Kidney (tissue), 13 donors: ENCODE measurements at regions not wholly inside any gene's neighbourhood (a gene's known extent, or its start where the extent isn't known, plus 50 kb on each side); places are given as distances from the start of the nearest gene placed in this dataset.

Source experiments
- DNase-seq, 5 donors: peaks; one replicate each; pipeline ENCODE4 v3.0.0-alpha.2; 2013 to 2020
- FAIRE-seq: peaks from 2 replicates; lab custom pipeline; 2012; peaks lifted over from hg19 to GRCh38; lab: Jason Lieb, UNC
- H3K27ac ChIP-seq, 2 donors: one replicate each; pipeline ENCODE4 v1.7.0; 2013; ENCODE audit warnings: low read depth in 2 of 2, low read length in 2 of 2, inconsistent platforms in 1 of 2
- H3K27me3 ChIP-seq: one replicate; pipeline ENCODE4 v1.7.1; 2013; ENCODE audit warnings: low read length, inconsistent platforms; ENCODE audit not compliant: control insufficient read depth, insufficient read depth
- H3K36me3 ChIP-seq, 3 donors: one replicate each; pipeline versions ENCODE4 v1.7.0 to v1.7.1; 2013; ENCODE audit warnings: low read length in 3 of 3, control low read depth in 1 of 3, inconsistent platforms in 1 of 3; ENCODE audit not compliant: insufficient read depth in 3 of 3, control insufficient read depth in 2 of 3
- H3K4me1 ChIP-seq, 3 donors: one replicate each; pipeline versions ENCODE4 v1.7.0 to v1.7.1; 2013; ENCODE audit warnings: low read length in 3 of 3, inconsistent platforms in 1 of 3, low read depth in 1 of 3; ENCODE audit not compliant: control insufficient read depth in 2 of 3, insufficient read depth in 2 of 3
- H3K4me3 ChIP-seq, 3 donors: one replicate each; pipeline versions ENCODE4 v1.7.0 to v1.8.1; 2013; ENCODE audit warnings: low read length in 3 of 3, control low read depth in 1 of 3, inconsistent platforms in 1 of 3
- H3K9ac ChIP-seq, 3 donors: one replicate each; pipeline versions ENCODE4 v1.7.0 to v1.7.1; 2013; ENCODE audit warnings: low read length in 3 of 3, control low read depth in 1 of 3, inconsistent platforms in 1 of 3
- H3K9me3 ChIP-seq, 3 donors: one replicate each; pipeline versions ENCODE4 v1.7.0 to v1.7.1; 2013; ENCODE audit warnings: low read length in 3 of 3, control low read depth in 1 of 3, inconsistent platforms in 1 of 3; ENCODE audit not compliant: control insufficient read depth in 2 of 3, insufficient read depth in 1 of 3
- CTCF ChIP-seq: IDR thresholded peaks from 3 replicates; pipeline ENCODE4 v1.5.1; 2012; ENCODE audit warnings: mild to moderate bottlenecking, moderate library complexity, borderline replicate concordance; ENCODE audit not compliant: insufficient read depth; ENCODE audit errors: extremely low read depth
- intact Hi-C: fragments of 100-400 bp; cut with DNase I; formaldehyde crosslinking; loops from one replicate; pipeline ENCODE4 v1.11.1; 2022
- donor health status: control.
- donor health status: control.
- donor health status: control.
- donor health status: control.
- donor health status: control.
- donor health status: DM: yes; HTN: yes; CAD: no.
- donor health status: Normal renal cell carcinoma (clear cell type).

- H3K4me1 ChIP-seq: no peaks in the 10 kb centered on the region
- DNase-seq (no peak), FAIRE-seq (no peak)
- no peak for TF ChIP-seq CTCF
- intact Hi-C loops: no loop called here
- H3K27ac ChIP-seq: no peak overlapping the region
- H3K9me3 ChIP-seq: no peaks in the 10 kb centered on the region
- no peaks in the 10 kb centered on the region for H3K27me3 ChIP-seq
- H3K9ac ChIP-seq: no peak overlapping the region
- H3K4me3 ChIP-seq: no peak overlapping the region
- no peaks in the 10 kb centered on the region for H3K36me3 ChIP-seq
Observed at GRCh38 chr14:32007755-32008362, 69.2 kb upstream of the ARHGAP5 start.

- no peak for TF ChIP-seq CTCF
- no peaks in the 10 kb centered on the region for H3K36me3 ChIP-seq
- no peak for FAIRE-seq
- H3K9ac ChIP-seq: no peak overlapping the region
- no peak overlapping the region for H3K27ac ChIP-seq
- intact Hi-C loops: no loop called here
- H3K27me3 ChIP-seq: no peaks in the 10 kb centered on the region
- no peaks in the 10 kb centered on the region for H3K4me1 ChIP-seq
- no peaks in the 10 kb centered on the region for H3K9me3 ChIP-seq
- no peak overlapping the region for H3K4me3 ChIP-seq
- no peak for DNase-seq
Observed at GRCh38 chr14:32008602-32009193, 68.4 kb upstream of the ARHGAP5 start.

DNA sequence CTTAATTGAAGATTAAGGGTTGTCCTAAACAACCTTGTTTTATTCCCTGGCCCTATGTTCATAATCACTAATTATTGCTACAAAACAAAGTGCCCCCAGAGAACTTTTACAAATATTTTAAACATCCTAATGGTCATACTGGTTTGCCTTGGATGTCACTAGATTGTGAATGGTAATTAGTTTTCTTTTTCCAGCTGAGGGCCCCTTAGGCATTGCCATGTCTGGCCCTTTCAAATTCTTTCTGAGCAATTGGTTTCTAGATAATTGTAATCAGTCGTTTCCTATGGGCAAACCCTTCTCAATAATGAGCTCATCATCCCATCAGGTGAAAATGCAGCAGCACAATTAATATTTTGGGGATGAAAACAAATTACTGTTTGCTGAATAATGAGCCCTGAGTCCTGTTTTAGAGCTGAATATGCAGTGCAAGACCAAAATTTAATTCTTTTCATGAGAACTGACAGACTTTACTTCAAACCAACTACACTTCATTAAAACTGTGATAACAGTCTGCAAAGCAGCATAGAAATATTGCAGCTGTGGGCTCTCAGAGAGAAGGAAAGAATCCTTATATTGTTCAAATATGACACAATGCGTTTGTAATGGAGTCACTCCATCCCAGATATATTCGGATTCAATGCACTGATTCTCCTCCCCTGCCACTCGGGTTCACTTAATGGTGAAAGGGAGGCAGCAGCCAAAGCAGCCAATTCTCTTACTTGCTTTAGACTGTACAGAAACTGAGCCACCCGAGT, 67.7 kb upstream of the ARHGAP5 start:
- Histone ChIP-seq H3K36me3 (no peaks in the 10 kb centered on the region), H3K4me1 (no peaks in the 10 kb centered on the region), H3K9me3 (no peaks in the 10 kb centered on the region), H3K9ac (no peak overlapping the region), H3K27me3 (no peaks in the 10 kb centered on the region), H3K27ac (no peak overlapping the region), H3K4me3 (no peak overlapping the region)
- FAIRE-seq: no peak
- DNase-seq: no peak
- no peak for TF ChIP-seq CTCF
- intact Hi-C loops: no loop called here
